K562 (cell line): ENCODE measurements at regions not wholly inside any gene's neighbourhood (a gene's known extent, or its start where the extent isn't known, plus 50 kb on each side); places are given as distances from the start of the nearest gene placed in this dataset.

Source experiments
- ATAC-seq: fragments of 200-7000 bp; cut with Tn5 transposase; 3 replicates; pipeline ENCODE4 v1.9.1; 2020; ENCODE audit warnings: moderate library complexity
- BruUV-seq: library from RNA; stranded (reverse); fragments of 400-500 nt; replicated peaks from 2 replicates; lab custom pipeline; 2021; lab: Mats Ljungman, UMichigan
- CTCF ChIA-PET: fragments of 300-600 bp; formaldehyde crosslinking; extraction: SDS; loops from one replicate; lab custom pipeline; 2021; ENCODE audit warnings: low intra/inter-chr PET ratio; lab: Yijun Ruan, JAX
- POLR2A ChIA-PET: fragments of 300-600, 350-650 bp; sonication (Branson Sonifier 250); formaldehyde crosslinking; extraction: SDS; loops from one replicate; lab custom pipeline; 2021; ENCODE audit warnings: antibody characterized with exemption, inconsistent platforms; lab: Yijun Ruan, JAX
- DNase-seq, 4 experiments: peaks; one replicate each; pipeline versions ENCODE4 v3.0.0 to v3.0.0-alpha.2; 2011 to 2018; ENCODE audit warnings: low spot score in 3 of 4, mixed read lengths in 3 of 4; ENCODE audit errors: extremely low read depth in 1 of 4
- FAIRE-seq: peaks from 2 replicates; lab custom pipeline; 2011; peaks lifted over from hg19 to GRCh38; lab: Jason Lieb, UNC
- H2AFZ ChIP-seq: 2 replicates; pipeline ENCODE4 v1.6.0; 2011; ENCODE audit warnings: low read depth, low read length, control low read depth, inconsistent platforms
- H3K27ac ChIP-seq: fragments of 200-600 bp; 3 replicates; pipeline ENCODE4 v1.8.0; 2011; ENCODE audit warnings: low read depth, mild to moderate bottlenecking, control low read depth, inconsistent platforms, low read length, moderate library complexity, mixed read lengths; ENCODE audit errors: extremely low read depth
- H3K27me3 ChIP-seq, 2 experiments: fragments of 300-600 bp in 1 of 2; 2 replicates in 1 of 2; 3 replicates in 1 of 2; pipeline versions ENCODE4 v1.6.0 to v1.8.0; 2011; ENCODE audit warnings: inconsistent platforms in 2 of 2, low read length in 2 of 2, mild to moderate bottlenecking in 1 of 2, mixed read lengths in 1 of 2, moderate library complexity in 1 of 2; ENCODE audit not compliant: control insufficient read depth in 2 of 2, insufficient read depth in 2 of 2
- H3K36me3 ChIP-seq: fragments of 300-600 bp; 3 replicates; pipeline ENCODE4 v1.8.0; 2011; ENCODE audit warnings: mild to moderate bottlenecking, low read length, inconsistent platforms; ENCODE audit not compliant: control insufficient read depth, insufficient read depth
- H3K4me1 ChIP-seq, 2 experiments: fragments of 200-600 bp in 1 of 2; replicated peaks in 1 of 2; 2 replicates in 1 of 2; 3 replicates in 1 of 2; pipeline versions ENCODE4 v1.5.1 to v1.8.0; 2011; ENCODE audit warnings: inconsistent platforms in 2 of 2, low read length in 2 of 2, mild to moderate bottlenecking in 1 of 2, mixed read lengths in 1 of 2, moderate library complexity in 1 of 2; ENCODE audit not compliant: control insufficient read depth in 2 of 2, insufficient read depth in 2 of 2
- H3K4me2 ChIP-seq: 2 replicates; pipeline ENCODE4 v1.6.1; 2011; ENCODE audit warnings: low read length, control low read depth, inconsistent platforms, mixed read lengths; ENCODE audit not compliant: insufficient read depth
- H3K4me3 ChIP-seq: fragments of 200-600 bp; sonication (generic), shearing (Covaris generic); 2 replicates; pipeline ENCODE4 v1.5.1; 2016; ENCODE audit warnings: control low read depth, inconsistent platforms
- H3K79me2 ChIP-seq: fragments of 200-600 bp; 3 replicates; pipeline ENCODE4 v1.8.0; 2011; ENCODE audit warnings: low read length, inconsistent platforms; ENCODE audit not compliant: control insufficient read depth, insufficient read depth
- H3K9ac ChIP-seq, 2 experiments: 2 replicates each; pipeline versions ENCODE4 v1.6.0 to v1.6.1; 2011; ENCODE audit warnings: low read depth in 2 of 2, low read length in 2 of 2, control low read depth in 1 of 2, inconsistent platforms in 1 of 2, mild to moderate bottlenecking in 1 of 2, mixed read lengths in 1 of 2; ENCODE audit not compliant: insufficient read depth in 1 of 2
- H3K9me1 ChIP-seq: one replicate; pipeline ENCODE4 v1.6.0; 2011; ENCODE audit warnings: inconsistent platforms, mild to moderate bottlenecking, low read length, moderate library complexity; ENCODE audit not compliant: control insufficient read depth, insufficient read depth
- H3K9me3 ChIP-seq: replicated peaks from 2 replicates; pipeline ENCODE4 v1.5.1; 2011; ENCODE audit warnings: low read depth, low read length, inconsistent platforms; ENCODE audit not compliant: control insufficient read depth, insufficient read depth
- H4K20me1 ChIP-seq: replicated peaks from 2 replicates; pipeline ENCODE4 v1.6.1; 2011; ENCODE audit warnings: low read length, inconsistent platforms, mixed read lengths; ENCODE audit not compliant: control insufficient read depth, insufficient read depth
- FOS ChIP-seq: IDR thresholded peaks from 3 replicates; pipeline ENCODE4 v1.6.1; 2011; ENCODE audit not compliant: insufficient read length; ENCODE audit errors: extremely low read depth
- FOXM1 ChIP-seq, 2 experiments: fragments of 450-650 bp in 1 of 2; sonication (generic) in 1 of 2; formaldehyde crosslinking in 1 of 2; IDR thresholded peaks; 2 replicates each; pipeline versions ENCODE4 v1.6.1 to v1.9.0; 2017 to 2022; ENCODE audit warnings: low read depth in 2 of 2, mild to moderate bottlenecking in 2 of 2, missing genetic modification reagents in 1 of 2, moderate library complexity in 1 of 2
- HDAC8 ChIP-seq: fragments of 450-650 bp; IDR thresholded peaks from 2 replicates; pipeline ENCODE4 v1.6.1; 2016; ENCODE audit warnings: mild to moderate bottlenecking, missing genetic modification characterization, moderate library complexity, missing compliant biosample characterization
- MGA ChIP-seq: fragments of 450-650 bp; IDR thresholded peaks from 2 replicates; pipeline ENCODE4 v1.6.1; 2016; ENCODE audit warnings: mild to moderate bottlenecking, moderate library complexity
- RNF219 ChIP-seq: fragments of 250-450 bp; sonication (Bioruptor Pico); IDR thresholded peaks from 2 replicates; pipeline ENCODE4 v1.5.0; 2022; ENCODE audit warnings: mild to moderate bottlenecking
- TRIM24 ChIP-seq, 2 experiments: fragments of 450-650 bp; IDR thresholded peaks; 2 replicates each; pipeline ENCODE4 v1.6.1; 2016
- ZNF184 ChIP-seq: sonication (generic); formaldehyde crosslinking; IDR thresholded peaks from 2 replicates; pipeline ENCODE4 v1.5.0; 2020; ENCODE audit warnings: missing genetic modification reagents
- ZNF778 ChIP-seq: fragments of 450-650 bp; formaldehyde crosslinking; IDR thresholded peaks from 2 replicates; pipeline ENCODE4 v1.4.0; 2020; ENCODE audit warnings: mild to moderate bottlenecking, moderate library complexity
- WGBS: fragments of 100-300 bp; shearing (Covaris generic); methylation state at CpG from one replicate; pipeline ENCODE4 v1.1.6; 2016; ENCODE audit warnings: low coverage, mixed read lengths; ENCODE audit not compliant: insufficient coverage; ENCODE audit errors: missing lambda C conversion rate; 5-methylcytosine and 5-hydroxymethylcytosine counted together
- in situ Hi-C: fragments of 300-500 bp; cut with MboI; formaldehyde crosslinking; loops from 4 replicates; pipeline ENCODE4 v1.15.0; 2018; ENCODE audit warnings: inconsistent platforms, mixed read lengths
- intact Hi-C: fragments of 100-400 bp; cut with micrococcal nuclease; formaldehyde crosslinking; loops from 2 replicates; pipeline ENCODE4 v1.14.2; 2022

- TF ChIP-seq HDAC8 (tag) = no peak
- no peak for TF ChIP-seq FOS
- TF ChIP-seq ZNF778 (CRISPR knock-in tag) = no peak
These were observed 927.6 kb upstream of the CDH8 start (continued) for GRCh38 chr16:62963846-62964245.

GRCh38 chr16:62955033-62955349 is 918.8 kb upstream of the CDH8 start:
- H2AFZ ChIP-seq = no peak overlapping the region
- 2% methylated on average over 7 of the region's 7 CpGs for WGBS
- POLR2A ChIA-PET = no interaction called here
- no peak for ATAC-seq
- CTCF ChIA-PET = no interaction called here
- no peak overlapping the region for H3K4me3 ChIP-seq
- FAIRE-seq = no peak
- H3K27ac ChIP-seq = no peak overlapping the region
- no peak overlapping the region for H3K9ac ChIP-seq
- H3K9me1 ChIP-seq = no peaks in the 10 kb centered on the region
- in situ Hi-C loops = no loop called here
- no peaks in the 10 kb centered on the region for H3K27me3 ChIP-seq
- no peaks in the 10 kb centered on the region for H3K79me2 ChIP-seq
- H3K9me3 ChIP-seq = no peaks in the 10 kb centered on the region; the same call in 1 of the 2 replicates
- no TSS peak for BruUV-seq
- no peaks in the 10 kb centered on the region for H4K20me1 ChIP-seq
- H3K36me3 ChIP-seq = no peaks in the 10 kb centered on the region
- intact Hi-C loops = no loop called here
- no peak for DNase-seq
- no peak for TF ChIP-seq FOXM1 (IDR thresholded peaks at IDR 0.05; ENCODE audit: low read depth)
- TF ChIP-seq FOXM1 (CRISPR knock-in tag; IDR thresholded peaks at IDR 0.05; ENCODE audit: low read depth) = no peak
- TF ChIP-seq ZNF184 (CRISPR knock-in tag) = no peak
- TF ChIP-seq TRIM24 (IDR thresholded peaks at IDR 0.05) = no peak
- TF ChIP-seq MGA = no peak
- no peak for TF ChIP-seq RNF219 (CRISPR knock-in tag)
- H3K4me2 ChIP-seq = no peak overlapping the region
- no peaks in the 10 kb centered on the region for H3K4me1 ChIP-seq
